HepG2 (cell line): ENCODE measurements at regions not wholly inside any gene's neighbourhood (a gene's known extent, or its start where the extent isn't known, plus 50 kb on each side); places are given as distances from the start of the nearest gene placed in this dataset.
A peak's percentile ranks its signal among the peaks of the same experiment; 100 is the strongest.

Experiments
- ARNT ChIP-seq: fragments of 450-650 bp; IDR thresholded peaks from 2 replicates; pipeline ENCODE4 v1.6.1; 2017
- CEBPG ChIP-seq: IDR thresholded peaks from 2 replicates; pipeline ENCODE4 v1.6.1; 2016
- CREBL2 ChIP-seq: sonication (generic); formaldehyde crosslinking; IDR thresholded peaks from 2 replicates; pipeline ENCODE4 v1.8.1; 2023; ENCODE audit warnings: missing genetic modification reagents, mild to moderate bottlenecking, borderline replicate concordance
- DPF2 ChIP-seq: sonication (generic); formaldehyde crosslinking; IDR thresholded peaks from 2 replicates; pipeline ENCODE4 v1.4.0; 2020; ENCODE audit warnings: mild to moderate bottlenecking, low read depth, missing genetic modification reagents, borderline replicate concordance
- HMG20A ChIP-seq: IDR thresholded peaks from 2 replicates; pipeline ENCODE4 v1.6.1; 2016; ENCODE audit warnings: borderline replicate concordance
- JUN ChIP-seq: sonication (generic); formaldehyde crosslinking; IDR thresholded peaks from 2 replicates; pipeline ENCODE4 v1.4.0; 2020; ENCODE audit warnings: mild to moderate bottlenecking, missing genetic modification reagents
- KLF16 ChIP-seq, 2 experiments: sonication (generic) in 1 of 2; formaldehyde crosslinking in 1 of 2; IDR thresholded peaks; 2 replicates each; pipeline versions ENCODE4 v1.6.1 to v1.8.0; 2016 to 2023; ENCODE audit warnings: missing genetic modification reagents in 2 of 2, missing compliant biosample characterization in 1 of 2
- MAZ ChIP-seq, 2 experiments: sonication (generic) in 1 of 2; formaldehyde crosslinking in 1 of 2; IDR thresholded peaks; 2 replicates each; pipeline versions ENCODE4 v1.5.0 to v1.6.1; 2012 to 2020; ENCODE audit warnings: low read depth in 2 of 2, mild to moderate bottlenecking in 2 of 2, borderline replicate concordance in 1 of 2, improper control_type of control experiment in 1 of 2, low read length in 1 of 2, missing genetic modification reagents in 1 of 2, moderate library complexity in 1 of 2
- SCMH1 ChIP-seq: sonication (generic); formaldehyde crosslinking; IDR thresholded peaks from 2 replicates; pipeline ENCODE4 v1.9.0; 2021; ENCODE audit warnings: missing genetic modification reagents, mild to moderate bottlenecking, borderline replicate concordance
- TEF ChIP-seq: sonication (generic); formaldehyde crosslinking; IDR thresholded peaks from 2 replicates; pipeline ENCODE4 v1.5.0; 2020; ENCODE audit warnings: missing genetic modification reagents
- TFDP1 ChIP-seq: IDR thresholded peaks from 2 replicates; pipeline ENCODE4 v1.6.1; 2016; ENCODE audit warnings: missing compliant biosample characterization, missing genetic modification reagents, borderline replicate concordance
- ZBTB2 ChIP-seq: sonication (generic); formaldehyde crosslinking; IDR thresholded peaks from 2 replicates; pipeline ENCODE4 v1.8.0; 2022; ENCODE audit warnings: low read depth, missing genetic modification reagents
- ZEB1 ChIP-seq: IDR thresholded peaks from 2 replicates; pipeline ENCODE4 v1.6.1; 2012; ENCODE audit warnings: mild to moderate bottlenecking, low read depth, inconsistent platforms; ENCODE audit not compliant: insufficient replicate concordance
- ZFYVE20 ChIP-seq: sonication (generic); formaldehyde crosslinking; IDR thresholded peaks from 2 replicates; pipeline ENCODE4 v1.8.0; 2023; ENCODE audit warnings: low read depth, mild to moderate bottlenecking, moderate library complexity, missing genetic modification reagents, borderline replicate concordance
- ZMAT3 ChIP-seq: sonication (generic); formaldehyde crosslinking; conservative IDR thresholded peaks from 2 replicates; pipeline ENCODE4 v1.7.0; 2021; ENCODE audit warnings: missing genetic modification reagents
- ZNF235 ChIP-seq: sonication (generic); formaldehyde crosslinking; IDR thresholded peaks from 2 replicates; pipeline ENCODE4 v1.8.1; 2023; ENCODE audit warnings: mild to moderate bottlenecking, missing genetic modification reagents, borderline replicate concordance
- ZNF280B ChIP-seq: sonication (generic); formaldehyde crosslinking; IDR thresholded peaks from 2 replicates; pipeline ENCODE4 v1.5.0; 2020; ENCODE audit warnings: missing genetic modification reagents, mild to moderate bottlenecking, borderline replicate concordance
- ZNF337 ChIP-seq: sonication (generic); formaldehyde crosslinking; IDR thresholded peaks from 2 replicates; pipeline ENCODE4 v1.5.1; 2020; ENCODE audit warnings: missing genetic modification reagents, low read depth, mild to moderate bottlenecking, borderline replicate concordance
- ZNF446 ChIP-seq: sonication (generic); formaldehyde crosslinking; IDR thresholded peaks from 2 replicates; pipeline ENCODE4 v1.5.0; 2020; ENCODE audit warnings: mild to moderate bottlenecking, missing genetic modification reagents
- ZNF512 ChIP-seq: sonication (generic); formaldehyde crosslinking; IDR thresholded peaks from 2 replicates; pipeline ENCODE4 v1.4.0; 2020; ENCODE audit warnings: mild to moderate bottlenecking, missing genetic modification reagents
- ZSCAN9 ChIP-seq: IDR thresholded peaks from 2 replicates; pipeline ENCODE4 v1.6.1; 2016; ENCODE audit warnings: borderline replicate concordance

- TF ChIP-seq TFDP1 (CRISPR knock-in tag) (peak; percentile 82; the same call in 1 of the 2 replicates), ZNF235 (CRISPR knock-in tag) (no peak), ZNF512 (CRISPR knock-in tag) (no peak), KLF16 (CRISPR knock-in tag; IDR thresholded peaks at IDR 0.05) (peak in 1 of 2 experiments; percentile 61; a peak in 1 of 4 replicates), ZMAT3 (0 out of 2 replicates have a peak, but pooled peaks have one; percentile 25), ZSCAN9 (CRISPR knock-in tag) (peak; percentile 70), ZNF337 (CRISPR knock-in tag) (no peak), ZNF446 (CRISPR knock-in tag) (0 out of 2 replicates have a peak, but pooled peaks have one; percentile 46), ZFYVE20 (no peak; the same call in 1 of the 2 replicates), DPF2 (CRISPR knock-in tag) (no peak), ZNF280B (CRISPR knock-in tag) (peak; percentile 74; the same call in 1 of the 2 replicates), SCMH1 (CRISPR knock-in tag) (no peak), ARNT (no peak), HMG20A (CRISPR knock-in tag) (0 out of 2 replicates have a peak, but pooled peaks have one; percentile 19), CREBL2 (no peak), CEBPG (CRISPR knock-in tag) (no peak; the same call in 1 of the 2 replicates), TEF (CRISPR knock-in tag) (no peak), ZBTB2 (CRISPR knock-in tag) (peak; percentile 87; the same call in 1 of the 2 replicates), ZEB1 (no peak), MAZ (IDR thresholded peaks at IDR 0.05; ENCODE audit: borderline replicate concordance, low read depth, low read length) (peak; percentile 98), MAZ (CRISPR knock-in tag; IDR thresholded peaks at IDR 0.05; ENCODE audit: low read depth) (no peak; the same call in 1 of the 2 replicates), JUN (peak; percentile 34; the same call in 1 of the 2 replicates)
Measured at GRCh38 chr6:37102299-37103168, 67.4 kb upstream of the PIM1 start (continued).
